Dedifferentiated amniotic fluid mesenchymal stem cell (primary cell): ENCODE measurements at regions not wholly inside any gene's neighbourhood (a gene's known extent, or its start where the extent isn't known, plus 50 kb on each side); places are given as distances from the start of the nearest gene placed in this dataset.
A peak's percentile ranks its signal among the peaks of the same experiment; 100 is the strongest.
"Not testable (repeated sequence)": the region's sequence is repeated elsewhere in the genome, so short reads cannot be mapped to it uniquely, and the experiment has no call there.

Experiments used
- DNase-seq: peaks from one replicate; pipeline ENCODE4 v3.0.0-alpha.2; 2016; ENCODE audit errors: extremely low spot score

GRCh38 chr6:90677440-90677839, 90.6 kb upstream of the MAP3K7 start:
- DNase-seq: no peak

DNA sequence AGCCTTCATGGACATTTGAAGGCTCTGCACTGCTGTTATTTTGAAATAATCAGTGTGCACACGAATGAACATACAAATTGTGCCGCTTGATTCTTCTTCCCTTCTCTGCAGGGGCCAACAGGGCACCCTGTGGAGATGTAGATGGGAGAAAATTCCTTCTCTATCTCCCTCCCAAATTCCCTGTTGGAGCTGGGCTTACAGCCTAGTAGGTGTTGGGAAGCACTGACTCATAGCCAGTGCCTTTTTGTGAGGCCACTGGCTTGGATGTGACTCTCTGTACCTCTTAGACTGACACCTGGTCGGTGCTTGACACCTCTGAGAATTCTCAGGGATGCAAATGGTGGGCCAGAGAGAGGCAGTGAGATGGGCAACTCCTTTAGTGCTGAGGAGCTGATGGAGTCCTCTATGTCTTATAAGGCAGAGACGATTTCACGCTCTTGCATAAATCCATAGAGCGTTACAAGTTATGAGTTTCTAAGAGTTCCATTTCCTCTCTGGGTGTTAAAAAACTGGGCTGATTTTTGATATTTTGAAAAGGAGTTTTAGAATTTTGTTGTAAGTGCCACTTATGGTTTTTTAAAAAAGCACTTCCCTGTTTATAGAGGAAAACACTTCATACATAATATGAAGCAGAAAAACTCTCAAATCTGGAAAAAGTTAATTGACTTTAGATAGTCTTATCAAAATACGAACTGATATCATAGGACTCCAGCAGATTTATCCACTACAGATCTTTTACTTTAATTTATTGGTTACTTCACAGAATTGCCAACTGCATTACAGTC, 89.8 kb upstream of the MAP3K7 start:
- no peak for DNase-seq

- DNase-seq: not testable (repeated sequence)
These were observed 88.2 kb upstream of the MAP3K7 start for GRCh38 chr6:90675107-90675506.

DNA sequence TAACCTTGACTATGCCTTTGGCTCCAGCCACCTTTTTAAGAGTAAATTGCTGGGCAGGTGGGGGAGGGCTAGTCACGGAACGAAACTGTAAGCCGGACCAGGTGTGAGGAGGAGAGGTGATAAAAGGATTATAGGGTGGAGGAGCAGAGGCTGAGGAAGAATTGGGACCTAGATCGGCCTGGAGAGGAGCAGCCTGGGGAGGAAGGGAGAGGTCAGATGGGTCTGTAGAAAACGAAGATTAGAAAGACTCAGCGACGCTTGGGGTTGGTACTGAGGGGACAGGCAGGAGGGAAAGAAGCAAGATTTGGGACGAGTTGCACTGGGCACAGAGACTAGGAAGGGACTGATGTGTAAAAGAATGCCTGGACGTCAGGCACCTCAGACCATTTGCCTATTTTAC, 87.2 kb upstream of the MAP3K7 start:
- DNase-seq: not testable (repeated sequence)

DNA sequence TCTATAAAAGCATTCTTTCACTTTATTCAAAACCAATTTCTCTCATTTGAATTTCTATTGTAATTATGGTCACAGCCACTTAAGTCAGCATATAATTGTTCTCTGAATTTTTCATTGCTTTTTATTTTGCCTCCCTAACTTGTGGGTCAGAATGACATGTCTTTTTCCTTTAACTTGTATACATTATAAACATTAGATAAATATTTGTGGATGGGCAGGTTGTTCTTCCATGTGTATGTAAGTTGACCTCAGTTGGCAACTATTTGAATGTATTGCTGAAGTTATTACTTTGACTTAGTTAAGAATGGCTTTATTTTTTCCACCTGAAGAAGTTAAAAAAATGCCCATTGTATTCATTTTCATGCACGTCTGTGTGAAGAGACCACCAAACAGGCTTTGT, 83.0 kb upstream of the MAP3K7 start:
- no peak for DNase-seq

DNA sequence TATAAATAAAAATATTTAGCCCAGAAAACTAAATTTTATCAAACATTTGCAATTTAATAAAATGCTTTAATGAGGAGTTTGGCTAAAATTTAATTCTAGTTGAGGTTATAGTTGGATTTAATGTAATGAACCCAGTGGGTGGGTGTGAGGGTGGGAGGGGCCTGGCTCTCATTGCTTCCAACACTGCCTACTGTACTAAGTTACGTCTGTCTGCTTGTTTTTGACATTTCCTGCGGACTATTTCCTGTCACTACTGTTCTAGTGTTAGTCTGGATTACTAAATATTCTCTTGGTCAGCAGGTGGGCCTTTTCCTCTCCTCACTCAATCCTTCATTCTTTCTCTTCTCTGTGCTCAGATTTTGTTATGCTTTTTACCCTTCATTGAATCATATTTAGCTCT, 82.5 kb upstream of the MAP3K7 start:
- DNase-seq: no peak

GRCh38 chr6:90668141-90668540, 81.3 kb upstream of the MAP3K7 start:
- DNase-seq: no peak

GRCh38 chr6:90663873-90664272, 77.0 kb upstream of the MAP3K7 start:
- no peak for DNase-seq

GRCh38 chr6:90663106-90663505, 76.2 kb upstream of the MAP3K7 start:
- no peak for DNase-seq

DNA sequence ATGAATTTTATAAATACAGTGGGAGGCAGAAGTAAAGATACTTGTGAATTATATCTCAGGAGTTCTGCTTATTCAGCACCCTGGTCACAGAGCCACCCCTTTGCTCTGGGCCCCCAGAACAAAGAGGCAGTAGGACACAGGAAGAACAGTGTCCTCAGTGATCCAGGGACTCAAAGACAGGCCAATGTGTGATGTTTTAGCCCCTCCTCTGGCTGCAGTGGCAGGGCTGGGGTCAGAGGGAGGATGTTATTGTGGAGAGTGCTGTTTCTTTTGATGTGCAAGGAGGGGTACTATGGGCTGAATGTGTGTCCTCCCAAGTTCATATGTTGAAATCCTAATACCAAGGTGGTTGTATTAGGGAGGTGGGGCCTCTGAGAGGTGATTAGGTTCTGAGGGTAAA, 74.1 kb upstream of the MAP3K7 start:
- no peak for DNase-seq

DNA sequence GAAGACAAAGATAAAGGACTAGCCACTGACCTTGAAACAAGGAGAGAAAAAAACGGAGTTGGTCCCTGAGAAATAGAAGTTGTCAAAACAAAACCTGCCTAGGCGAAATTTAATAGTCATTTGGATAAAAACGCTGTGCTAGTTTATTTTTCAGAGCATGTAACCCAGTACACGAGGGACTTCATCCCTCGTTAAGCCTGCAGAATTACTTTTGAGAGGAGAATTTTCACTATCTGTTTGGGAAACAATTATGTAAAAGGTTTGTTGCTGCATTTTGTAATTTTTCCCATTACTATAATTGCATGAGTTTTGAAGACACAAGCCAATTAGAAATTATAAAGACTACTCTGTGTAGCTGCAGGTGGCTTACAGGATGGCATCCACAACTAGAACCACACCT, 71.6 kb upstream of the MAP3K7 start:
- DNase-seq: no peak

GRCh38 chr6:90656325-90656724, 69.5 kb upstream of the MAP3K7 start:
- DNase-seq: no peak

DNA sequence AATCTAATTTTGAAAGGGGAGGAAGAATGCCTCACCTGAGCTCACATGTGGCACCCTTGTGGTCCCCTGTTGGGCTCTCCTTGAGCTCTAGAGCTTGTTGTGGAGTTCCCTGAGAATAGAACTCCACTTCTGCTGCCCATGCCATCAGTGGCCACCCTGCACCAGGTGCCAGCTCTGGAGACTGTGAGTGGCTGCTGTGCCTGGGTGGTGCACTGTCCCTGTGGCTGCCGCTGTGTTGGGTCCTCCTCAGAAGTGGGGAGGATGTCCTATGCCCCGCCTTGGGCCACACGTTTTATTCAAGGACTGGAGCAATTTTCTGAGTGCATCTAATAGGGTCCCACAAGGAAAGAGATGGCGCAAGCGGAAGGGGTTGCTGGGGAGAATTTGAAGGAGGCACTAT, 67.9 kb upstream of the MAP3K7 start:
- DNase-seq: no peak

DNA sequence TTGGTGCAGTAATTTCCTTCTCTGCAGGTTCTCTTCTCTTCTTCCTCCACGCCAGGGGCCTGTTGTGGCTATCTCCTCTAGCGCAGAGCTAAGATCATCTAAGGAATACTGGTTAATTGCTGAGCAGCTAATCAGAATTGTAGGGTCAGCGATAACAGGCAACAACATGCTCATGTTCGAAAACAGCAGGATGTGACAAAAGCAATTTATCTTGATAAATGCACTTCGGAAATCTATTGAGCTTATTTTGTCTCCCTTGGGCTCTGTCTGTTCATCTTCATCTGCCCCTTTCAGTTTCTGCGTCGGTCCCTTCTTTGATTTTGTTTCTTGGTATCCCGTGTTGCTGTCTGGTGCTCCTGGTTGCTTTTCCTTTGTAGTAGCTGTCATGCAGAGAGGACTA, 67.3 kb upstream of the MAP3K7 start:
- DNase-seq: no peak

GRCh38 chr6:90653750-90654149, 66.9 kb upstream of the MAP3K7 start:
- no peak for DNase-seq

GRCh38 chr6:90650041-90650940, 63.4 kb upstream of the MAP3K7 start:
- DNase-seq: peak; percentile 9

DNA sequence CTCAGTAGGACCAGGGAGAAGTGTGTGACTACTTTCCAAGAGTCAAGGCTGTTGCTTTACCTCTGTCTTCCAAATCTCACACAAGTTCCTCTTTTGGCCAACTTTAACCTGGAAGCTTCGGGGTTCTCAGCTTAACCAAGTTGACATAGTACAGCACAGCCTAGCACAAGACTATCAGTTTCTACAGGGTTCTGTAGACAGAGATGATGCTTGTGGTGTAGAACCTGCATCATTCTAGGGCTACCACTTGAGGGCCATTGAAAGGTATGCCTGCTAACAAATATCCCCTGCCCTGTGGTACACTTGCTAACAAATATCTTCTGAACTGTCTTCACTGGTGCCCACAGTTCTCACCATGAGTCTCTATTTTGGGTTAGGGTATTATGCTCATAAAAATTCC, 62.0 kb upstream of the MAP3K7 start:
- no peak for DNase-seq

- DNase-seq: no peak
These were observed 60.1 kb upstream of the MAP3K7 start for GRCh38 chr6:90646940-90647339.

- peak; percentile 14 for DNase-seq
These were observed 58.8 kb upstream of the MAP3K7 start for GRCh38 chr6:90645634-90646033.

GRCh38 chr6:90644492-90644891, 57.6 kb upstream of the MAP3K7 start:
- DNase-seq: no peak

- no peak for DNase-seq
These were observed 56.5 kb upstream of the MAP3K7 start for GRCh38 chr6:90643381-90643780.

GRCh38 chr6:90637320-90637719, 50.4 kb upstream of the MAP3K7 start:
- peak; percentile 1 for DNase-seq
